Keratinocyte (primary cell): ENCODE measurements at regions not wholly inside any gene's neighbourhood (a gene's known extent, or its start where the extent isn't known, plus 50 kb on each side); places are given as distances from the start of the nearest gene placed in this dataset.

Experiments
- EZH2 ChIP-seq: IDR thresholded peaks from one replicate; pipeline ENCODE4 v1.6.1; 2012; ENCODE audit warnings: inconsistent platforms, mild to moderate bottlenecking, low read length, moderate library complexity
- TF ChIP-seq, protein P1 (sequence below), 3 experiments: IDR thresholded peaks in 1 of 3; conservative IDR thresholded peaks in 1 of 3; optimal IDR thresholded peaks in 1 of 3; 2 replicates in 2 of 3; 3 replicates in 1 of 3; pipeline versions ENCODE3 to v1.5.1; 2011; ENCODE audit warnings: low read length in 3 of 3, mild to moderate bottlenecking in 3 of 3, moderate library complexity in 2 of 3, control low read depth in 1 of 3, inconsistent platforms in 1 of 3; ENCODE audit not compliant: insufficient read depth in 2 of 3; ENCODE audit errors: extremely low read depth in 1 of 3

GRCh38 chr2:64763126-64763525, 109.4 kb upstream of the SERTAD2 start:
- TF ChIP-seq, protein P1, sequence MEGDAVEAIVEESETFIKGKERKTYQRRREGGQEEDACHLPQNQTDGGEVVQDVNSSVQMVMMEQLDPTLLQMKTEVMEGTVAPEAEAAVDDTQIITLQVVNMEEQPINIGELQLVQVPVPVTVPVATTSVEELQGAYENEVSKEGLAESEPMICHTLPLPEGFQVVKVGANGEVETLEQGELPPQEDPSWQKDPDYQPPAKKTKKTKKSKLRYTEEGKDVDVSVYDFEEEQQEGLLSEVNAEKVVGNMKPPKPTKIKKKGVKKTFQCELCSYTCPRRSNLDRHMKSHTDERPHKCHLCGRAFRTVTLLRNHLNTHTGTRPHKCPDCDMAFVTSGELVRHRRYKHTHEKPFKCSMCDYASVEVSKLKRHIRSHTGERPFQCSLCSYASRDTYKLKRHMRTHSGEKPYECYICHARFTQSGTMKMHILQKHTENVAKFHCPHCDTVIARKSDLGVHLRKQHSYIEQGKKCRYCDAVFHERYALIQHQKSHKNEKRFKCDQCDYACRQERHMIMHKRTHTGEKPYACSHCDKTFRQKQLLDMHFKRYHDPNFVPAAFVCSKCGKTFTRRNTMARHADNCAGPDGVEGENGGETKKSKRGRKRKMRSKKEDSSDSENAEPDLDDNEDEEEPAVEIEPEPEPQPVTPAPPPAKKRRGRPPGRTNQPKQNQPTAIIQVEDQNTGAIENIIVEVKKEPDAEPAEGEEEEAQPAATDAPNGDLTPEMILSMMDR (optimal IDR thresholded peaks at IDR 0.05 in 1 of 3, IDR thresholded peaks at IDR 0.05 in 1 of 3, conservative IDR thresholded peaks at IDR 0.05 in 1 of 3; ENCODE audit: extremely low read depth in 1 of 3, insufficient read depth in 2 of 3, low read length in 3 of 3), result no peak
- TF ChIP-seq EZH2, result no peak
